ENCODE measurements at regions not wholly inside any gene's neighbourhood (a gene's known extent, or its start where the extent isn't known, plus 50 kb on each side); places are given as distances from the start of the nearest gene placed in this dataset.

- no peak for TF ChIP-seq CTCF (IDR thresholded peaks at IDR 0.05; ENCODE audit: poor library complexity)
- no peak for TF ChIP-seq EZH2 (IDR thresholded peaks at IDR 0.05; ENCODE audit: borderline replicate concordance)
These were observed 273.5 kb downstream of the C4orf33 start for GRCh38 chr4:129369361-129370010.

Measured in hepatocyte (in vitro differentiated cells).